GM23338 (cell line): ENCODE measurements at regions not wholly inside any gene's neighbourhood (a gene's known extent, or its start where the extent isn't known, plus 50 kb on each side); places are given as distances from the start of the nearest gene placed in this dataset.

Source experiments
- ATAC-seq: fragments of 200-7000 bp; cut with Tn5 transposase; 3 replicates; pipeline ENCODE4 v1.9.1; 2020
- DNase-seq: peaks from one replicate; pipeline ENCODE4 v3.0.0-alpha.2; 2015; ENCODE audit warnings: low spot score
- H2AFZ ChIP-seq: fragments of 200-600 bp; sonication (generic); 2 replicates; pipeline ENCODE4 v1.8.0; 2016; ENCODE audit warnings: antibody characterized with exemption, mild to moderate bottlenecking, moderate library complexity
- H3F3A ChIP-seq: fragments of 200-600 bp; sonication (generic); replicated peaks from 2 replicates; pipeline ENCODE4 v1.8.0; 2017; ENCODE audit warnings: antibody characterized with exemption, mixed run types, low read depth
- H3K27ac ChIP-seq: fragments of 200-600 bp; sonication (generic); 2 replicates; pipeline ENCODE4 v1.6.1; 2016; ENCODE audit warnings: low read depth
- H3K27me3 ChIP-seq: fragments of 200-600 bp; sonication (generic); 2 replicates; pipeline ENCODE4 v1.8.0; 2016; ENCODE audit warnings: mild to moderate bottlenecking, mixed run types, moderate library complexity; ENCODE audit not compliant: insufficient read depth
- H3K36me3 ChIP-seq: fragments of 200-600 bp; sonication (generic); 2 replicates; pipeline ENCODE4 v1.8.0; 2016; ENCODE audit warnings: mild to moderate bottlenecking; ENCODE audit not compliant: insufficient read depth
- H3K4me1 ChIP-seq: fragments of 200-600 bp; sonication (generic); 2 replicates; pipeline ENCODE4 v1.8.0; 2016; ENCODE audit warnings: mild to moderate bottlenecking, moderate library complexity; ENCODE audit not compliant: insufficient read depth
- H3K4me2 ChIP-seq: fragments of 200-600 bp; sonication (generic); 2 replicates; pipeline ENCODE4 v1.7.1; 2017; ENCODE audit warnings: mixed run types
- H3K4me3 ChIP-seq: fragments of 200-600 bp; sonication (generic); 2 replicates; pipeline ENCODE4 v1.6.1; 2016; ENCODE audit warnings: mixed run types
- H3K79me2 ChIP-seq: fragments of 200-600 bp; sonication (generic); replicated peaks from 2 replicates; pipeline ENCODE4 v1.8.0; 2017; ENCODE audit warnings: mild to moderate bottlenecking; ENCODE audit not compliant: insufficient read depth
- H3K9me2 ChIP-seq: fragments of 200-600 bp; sonication (generic); 2 replicates; pipeline ENCODE4 v1.8.0; 2017; ENCODE audit not compliant: insufficient read depth
- H4K20me1 ChIP-seq: fragments of 200-600 bp; sonication (generic); replicated peaks from 2 replicates; pipeline ENCODE4 v1.8.0; 2017; ENCODE audit warnings: mild to moderate bottlenecking; ENCODE audit not compliant: insufficient read depth
- H3K27ac Mint-ChIP-seq: 2 replicates; pipeline ENCODE4 v1.8.0; 2020; ENCODE audit warnings: inconsistent platforms, mild to moderate bottlenecking, moderate library complexity, mixed read lengths
- H3K27me3 Mint-ChIP-seq: 3 replicates; pipeline ENCODE4 v1.8.0; 2022; ENCODE audit warnings: low read depth, mild to moderate bottlenecking, moderate library complexity, mixed read lengths, inconsistent platforms; ENCODE audit not compliant: insufficient read depth, poor library complexity
- H3K36me3 Mint-ChIP-seq: 3 replicates; pipeline ENCODE4 v1.8.0; 2021; ENCODE audit warnings: low read depth, mild to moderate bottlenecking, inconsistent platforms, moderate library complexity, mixed read lengths
- H3K4me1 Mint-ChIP-seq: 3 replicates; pipeline ENCODE4 v1.8.0; 2020; ENCODE audit warnings: mild to moderate bottlenecking, inconsistent platforms, mixed read lengths
- H3K4me3 Mint-ChIP-seq: 3 replicates; pipeline ENCODE4 v1.8.0; 2021; ENCODE audit warnings: moderate library complexity, mild to moderate bottlenecking, inconsistent platforms, mixed read lengths
- H3K9me3 Mint-ChIP-seq: 3 replicates; pipeline ENCODE4 v1.8.0; 2020; ENCODE audit warnings: moderate library complexity, mild to moderate bottlenecking, inconsistent platforms, mixed read lengths
- CREB1 ChIP-seq: fragments of 250-450 bp; sonication (Bioruptor Pico); IDR thresholded peaks from 2 replicates; pipeline ENCODE4 v1.5.0; 2020; ENCODE audit warnings: low read depth, mild to moderate bottlenecking, moderate library complexity
- EZH2 ChIP-seq: fragments of 200-600 bp; sonication (generic); IDR thresholded peaks from one replicate; pipeline ENCODE4 v1.8.0; 2017; ENCODE audit warnings: antibody characterized with exemption, mild to moderate bottlenecking, low read depth; ENCODE audit not compliant: unreplicated experiment
- EZH2phosphoT487 ChIP-seq: fragments of 200-600 bp; sonication (generic); IDR thresholded peaks from one replicate; pipeline ENCODE4 v1.8.1; 2018; ENCODE audit warnings: antibody characterized with exemption; ENCODE audit not compliant: unreplicated experiment
- JUNB ChIP-seq: IDR thresholded peaks from one replicate; pipeline ENCODE4 v1.6.1; 2016; ENCODE audit warnings: antibody characterized with exemption; ENCODE audit not compliant: unreplicated experiment
- NANOG ChIP-seq: IDR thresholded peaks from 2 replicates; pipeline ENCODE4 v1.6.1; 2016; ENCODE audit warnings: antibody characterized with exemption, borderline replicate concordance
- POLR2AphosphoS5 ChIP-seq: IDR thresholded peaks from 2 replicates; pipeline ENCODE4 v1.6.1; 2016; ENCODE audit warnings: antibody characterized with exemption, low read depth
- STAT1 ChIP-seq: IDR thresholded peaks from one replicate; pipeline ENCODE4 v1.6.1; 2016; ENCODE audit warnings: antibody characterized with exemption; ENCODE audit not compliant: unreplicated experiment
- ZNF114 ChIP-seq: fragments of 250-450 bp; sonication (Bioruptor Pico); IDR thresholded peaks from 2 replicates; pipeline ENCODE4 v1.5.0; 2020; ENCODE audit warnings: mild to moderate bottlenecking, moderate library complexity
- ZNF331 ChIP-seq: fragments of 250-450 bp; sonication (Bioruptor Pico); IDR thresholded peaks from 2 replicates; pipeline ENCODE4 v1.5.0; 2020; ENCODE audit warnings: low read depth, mild to moderate bottlenecking, moderate library complexity
- TF ChIP-seq, protein P1 (sequence below): IDR thresholded peaks from 2 replicates; pipeline ENCODE4 v1.6.1; 2016; ENCODE audit warnings: antibody characterized with exemption
- TF ChIP-seq, protein P2 (sequence below): fragments of 250-450 bp; sonication (Bioruptor Pico); IDR thresholded peaks from 2 replicates; pipeline ENCODE4 v1.5.0; 2020; ENCODE audit warnings: mild to moderate bottlenecking, moderate library complexity
- TF ChIP-seq, protein P3 (sequence below): IDR thresholded peaks from one replicate; pipeline ENCODE4 v1.6.1; 2018; ENCODE audit warnings: antibody characterized with exemption; ENCODE audit not compliant: unreplicated experiment
- TF ChIP-seq, protein P4 (sequence below), 2 experiments: fragments of 200-600 bp in 1 of 2; sonication (generic) in 1 of 2; conservative IDR thresholded peaks; 2 replicates each; pipeline versions ENCODE4 v1.5.1 to v1.6.1; 2016 to 2017; ENCODE audit warnings: antibody characterized with exemption in 2 of 2, low read depth in 2 of 2, mild to moderate bottlenecking in 2 of 2, moderate library complexity in 1 of 2

DNA sequence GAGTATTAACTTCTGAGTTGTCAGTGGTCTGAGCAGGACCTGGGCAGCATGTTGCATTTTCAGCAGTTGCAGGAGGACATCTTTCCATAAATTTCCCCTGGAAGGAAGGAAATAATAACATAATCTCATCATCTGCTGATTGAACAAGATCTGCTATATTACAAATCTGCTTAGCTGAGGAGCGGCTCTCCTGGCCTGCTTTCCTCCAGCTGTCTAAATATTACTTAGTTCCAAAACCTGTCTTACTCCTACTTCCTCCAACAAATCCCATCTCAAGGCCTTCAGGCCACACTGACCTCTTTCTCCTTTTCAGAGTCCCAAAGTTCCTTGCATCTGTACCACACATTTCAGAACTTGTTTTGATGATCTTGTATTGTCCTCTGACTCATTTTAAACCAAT, 364.4 kb upstream of the MCTP2 start:
- Mint-ChIP-seq H3K36me3 (no peaks in the 10 kb centered on the region), H3K27me3 (no peaks in the 10 kb centered on the region), H3K4me3 (no peak overlapping the region), H3K27ac (no peak overlapping the region), H3K9me3 (no peaks in the 10 kb centered on the region), H3K4me1 (no peaks in the 10 kb centered on the region)
- Histone ChIP-seq H3K9me2 (peaks cover 5% of the 10 kb centered on the region; the same call in 1 of the 2 replicates), H4K20me1 (no peaks in the 10 kb centered on the region), H3K79me2 (no peaks in the 10 kb centered on the region), H3K36me3 (no peaks in the 10 kb centered on the region), H3K4me2 (no peak overlapping the region), H3K4me3 (no peak overlapping the region), H3F3A (no peaks in the 10 kb centered on the region), H3K4me1 (no peaks in the 10 kb centered on the region), H3K27me3 (no peaks in the 10 kb centered on the region), H3K27ac (no peak overlapping the region), H2AFZ (no peak overlapping the region)
- DNase-seq (no peak), ATAC-seq (no peak)
- TF ChIP-seq JUNB (no peak), NANOG (no peak), ZNF114 (no peak), EZH2 (no peak), EZH2phosphoT487 (no peak), POLR2AphosphoS5 (no peak), STAT1 (no peak), ZNF331 (CRISPR knock-in tag) (no peak), CREB1 (CRISPR knock-in tag) (no peak)
- TF ChIP-seq, protein P1, sequence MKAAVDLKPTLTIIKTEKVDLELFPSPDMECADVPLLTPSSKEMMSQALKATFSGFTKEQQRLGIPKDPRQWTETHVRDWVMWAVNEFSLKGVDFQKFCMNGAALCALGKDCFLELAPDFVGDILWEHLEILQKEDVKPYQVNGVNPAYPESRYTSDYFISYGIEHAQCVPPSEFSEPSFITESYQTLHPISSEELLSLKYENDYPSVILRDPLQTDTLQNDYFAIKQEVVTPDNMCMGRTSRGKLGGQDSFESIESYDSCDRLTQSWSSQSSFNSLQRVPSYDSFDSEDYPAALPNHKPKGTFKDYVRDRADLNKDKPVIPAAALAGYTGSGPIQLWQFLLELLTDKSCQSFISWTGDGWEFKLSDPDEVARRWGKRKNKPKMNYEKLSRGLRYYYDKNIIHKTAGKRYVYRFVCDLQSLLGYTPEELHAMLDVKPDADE = no peak
- TF ChIP-seq, protein P2, sequence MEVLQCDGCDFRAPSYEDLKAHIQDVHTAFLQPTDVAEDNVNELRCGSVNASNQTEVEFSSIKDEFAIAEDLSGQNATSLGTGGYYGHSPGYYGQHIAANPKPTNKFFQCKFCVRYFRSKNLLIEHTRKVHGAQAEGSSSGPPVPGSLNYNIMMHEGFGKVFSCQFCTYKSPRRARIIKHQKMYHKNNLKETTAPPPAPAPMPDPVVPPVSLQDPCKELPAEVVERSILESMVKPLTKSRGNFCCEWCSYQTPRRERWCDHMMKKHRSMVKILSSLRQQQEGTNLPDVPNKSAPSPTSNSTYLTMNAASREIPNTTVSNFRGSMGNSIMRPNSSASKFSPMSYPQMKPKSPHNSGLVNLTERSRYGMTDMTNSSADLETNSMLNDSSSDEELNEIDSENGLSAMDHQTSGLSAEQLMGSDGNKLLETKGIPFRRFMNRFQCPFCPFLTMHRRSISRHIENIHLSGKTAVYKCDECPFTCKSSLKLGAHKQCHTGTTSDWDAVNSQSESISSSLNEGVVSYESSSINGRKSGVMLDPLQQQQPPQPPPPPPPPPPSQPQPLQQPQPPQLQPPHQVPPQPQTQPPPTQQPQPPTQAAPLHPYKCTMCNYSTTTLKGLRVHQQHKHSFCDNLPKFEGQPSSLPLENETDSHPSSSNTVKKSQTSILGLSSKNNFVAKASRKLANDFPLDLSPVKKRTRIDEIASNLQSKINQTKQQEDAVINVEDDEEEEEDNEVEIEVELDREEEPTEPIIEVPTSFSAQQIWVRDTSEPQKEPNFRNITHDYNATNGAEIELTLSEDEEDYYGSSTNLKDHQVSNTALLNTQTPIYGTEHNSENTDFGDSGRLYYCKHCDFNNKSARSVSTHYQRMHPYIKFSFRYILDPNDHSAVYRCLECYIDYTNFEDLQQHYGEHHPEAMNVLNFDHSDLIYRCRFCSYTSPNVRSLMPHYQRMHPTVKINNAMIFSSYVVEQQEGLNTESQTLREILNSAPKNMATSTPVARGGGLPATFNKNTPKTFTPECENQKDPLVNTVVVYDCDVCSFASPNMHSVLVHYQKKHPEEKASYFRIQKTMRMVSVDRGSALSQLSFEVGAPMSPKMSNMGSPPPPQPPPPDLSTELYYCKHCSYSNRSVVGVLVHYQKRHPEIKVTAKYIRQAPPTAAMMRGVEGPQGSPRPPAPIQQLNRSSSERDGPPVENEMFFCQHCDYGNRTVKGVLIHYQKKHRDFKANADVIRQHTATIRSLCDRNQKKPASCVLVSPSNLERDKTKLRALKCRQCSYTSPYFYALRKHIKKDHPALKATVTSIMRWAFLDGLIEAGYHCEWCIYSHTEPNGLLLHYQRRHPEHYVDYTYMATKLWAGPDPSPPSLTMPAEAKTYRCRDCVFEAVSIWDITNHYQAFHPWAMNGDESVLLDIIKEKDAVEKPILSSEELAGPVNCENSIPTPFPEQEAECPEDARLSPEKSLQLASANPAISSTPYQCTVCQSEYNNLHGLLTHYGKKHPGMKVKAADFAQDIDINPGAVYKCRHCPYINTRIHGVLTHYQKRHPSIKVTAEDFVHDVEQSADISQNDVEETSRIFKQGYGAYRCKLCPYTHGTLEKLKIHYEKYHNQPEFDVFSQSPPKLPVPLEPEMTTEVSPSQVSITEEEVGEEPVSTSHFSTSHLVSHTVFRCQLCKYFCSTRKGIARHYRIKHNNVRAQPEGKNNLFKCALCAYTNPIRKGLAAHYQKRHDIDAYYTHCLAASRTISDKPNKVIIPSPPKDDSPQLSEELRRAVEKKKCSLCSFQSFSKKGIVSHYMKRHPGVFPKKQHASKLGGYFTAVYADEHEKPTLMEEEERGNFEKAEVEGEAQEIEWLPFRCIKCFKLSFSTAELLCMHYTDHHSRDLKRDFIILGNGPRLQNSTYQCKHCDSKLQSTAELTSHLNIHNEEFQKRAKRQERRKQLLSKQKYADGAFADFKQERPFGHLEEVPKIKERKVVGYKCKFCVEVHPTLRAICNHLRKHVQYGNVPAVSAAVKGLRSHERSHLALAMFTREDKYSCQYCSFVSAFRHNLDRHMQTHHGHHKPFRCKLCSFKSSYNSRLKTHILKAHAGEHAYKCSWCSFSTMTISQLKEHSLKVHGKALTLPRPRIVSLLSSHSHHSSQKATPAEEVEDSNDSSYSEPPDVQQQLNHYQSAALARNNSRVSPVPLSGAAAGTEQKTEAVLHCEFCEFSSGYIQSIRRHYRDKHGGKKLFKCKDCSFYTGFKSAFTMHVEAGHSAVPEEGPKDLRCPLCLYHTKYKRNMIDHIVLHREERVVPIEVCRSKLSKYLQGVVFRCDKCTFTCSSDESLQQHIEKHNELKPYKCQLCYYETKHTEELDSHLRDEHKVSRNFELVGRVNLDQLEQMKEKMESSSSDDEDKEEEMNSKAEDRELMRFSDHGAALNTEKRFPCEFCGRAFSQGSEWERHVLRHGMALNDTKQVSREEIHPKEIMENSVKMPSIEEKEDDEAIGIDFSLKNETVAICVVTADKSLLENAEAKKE (CRISPR knock-in tag) = no peak
- TF ChIP-seq, protein P3, sequence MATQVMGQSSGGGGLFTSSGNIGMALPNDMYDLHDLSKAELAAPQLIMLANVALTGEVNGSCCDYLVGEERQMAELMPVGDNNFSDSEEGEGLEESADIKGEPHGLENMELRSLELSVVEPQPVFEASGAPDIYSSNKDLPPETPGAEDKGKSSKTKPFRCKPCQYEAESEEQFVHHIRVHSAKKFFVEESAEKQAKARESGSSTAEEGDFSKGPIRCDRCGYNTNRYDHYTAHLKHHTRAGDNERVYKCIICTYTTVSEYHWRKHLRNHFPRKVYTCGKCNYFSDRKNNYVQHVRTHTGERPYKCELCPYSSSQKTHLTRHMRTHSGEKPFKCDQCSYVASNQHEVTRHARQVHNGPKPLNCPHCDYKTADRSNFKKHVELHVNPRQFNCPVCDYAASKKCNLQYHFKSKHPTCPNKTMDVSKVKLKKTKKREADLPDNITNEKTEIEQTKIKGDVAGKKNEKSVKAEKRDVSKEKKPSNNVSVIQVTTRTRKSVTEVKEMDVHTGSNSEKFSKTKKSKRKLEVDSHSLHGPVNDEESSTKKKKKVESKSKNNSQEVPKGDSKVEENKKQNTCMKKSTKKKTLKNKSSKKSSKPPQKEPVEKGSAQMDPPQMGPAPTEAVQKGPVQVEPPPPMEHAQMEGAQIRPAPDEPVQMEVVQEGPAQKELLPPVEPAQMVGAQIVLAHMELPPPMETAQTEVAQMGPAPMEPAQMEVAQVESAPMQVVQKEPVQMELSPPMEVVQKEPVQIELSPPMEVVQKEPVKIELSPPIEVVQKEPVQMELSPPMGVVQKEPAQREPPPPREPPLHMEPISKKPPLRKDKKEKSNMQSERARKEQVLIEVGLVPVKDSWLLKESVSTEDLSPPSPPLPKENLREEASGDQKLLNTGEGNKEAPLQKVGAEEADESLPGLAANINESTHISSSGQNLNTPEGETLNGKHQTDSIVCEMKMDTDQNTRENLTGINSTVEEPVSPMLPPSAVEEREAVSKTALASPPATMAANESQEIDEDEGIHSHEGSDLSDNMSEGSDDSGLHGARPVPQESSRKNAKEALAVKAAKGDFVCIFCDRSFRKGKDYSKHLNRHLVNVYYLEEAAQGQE = no peak
- TF ChIP-seq, protein P4, sequence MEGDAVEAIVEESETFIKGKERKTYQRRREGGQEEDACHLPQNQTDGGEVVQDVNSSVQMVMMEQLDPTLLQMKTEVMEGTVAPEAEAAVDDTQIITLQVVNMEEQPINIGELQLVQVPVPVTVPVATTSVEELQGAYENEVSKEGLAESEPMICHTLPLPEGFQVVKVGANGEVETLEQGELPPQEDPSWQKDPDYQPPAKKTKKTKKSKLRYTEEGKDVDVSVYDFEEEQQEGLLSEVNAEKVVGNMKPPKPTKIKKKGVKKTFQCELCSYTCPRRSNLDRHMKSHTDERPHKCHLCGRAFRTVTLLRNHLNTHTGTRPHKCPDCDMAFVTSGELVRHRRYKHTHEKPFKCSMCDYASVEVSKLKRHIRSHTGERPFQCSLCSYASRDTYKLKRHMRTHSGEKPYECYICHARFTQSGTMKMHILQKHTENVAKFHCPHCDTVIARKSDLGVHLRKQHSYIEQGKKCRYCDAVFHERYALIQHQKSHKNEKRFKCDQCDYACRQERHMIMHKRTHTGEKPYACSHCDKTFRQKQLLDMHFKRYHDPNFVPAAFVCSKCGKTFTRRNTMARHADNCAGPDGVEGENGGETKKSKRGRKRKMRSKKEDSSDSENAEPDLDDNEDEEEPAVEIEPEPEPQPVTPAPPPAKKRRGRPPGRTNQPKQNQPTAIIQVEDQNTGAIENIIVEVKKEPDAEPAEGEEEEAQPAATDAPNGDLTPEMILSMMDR (conservative IDR thresholded peaks at IDR 0.05; ENCODE audit: low read depth in 2 of 2) = no peak
